Rectal smooth muscle tissue (tissue), 1 donor: ENCODE measurements at regions not wholly inside any gene's neighbourhood (a gene's known extent, or its start where the extent isn't known, plus 50 kb on each side); places are given as distances from the start of the nearest gene placed in this dataset.
"Not testable (repeated sequence)": the region's sequence is repeated elsewhere in the genome, so short reads cannot be mapped to it uniquely, and the experiment has no call there.

ENCODE experiments used
- H3K27ac ChIP-seq: one replicate; pipeline ENCODE4 v1.7.0; 2013; ENCODE audit warnings: low read depth, low read length, inconsistent platforms
- H3K27me3 ChIP-seq: one replicate; pipeline ENCODE4 v1.7.0; 2013; ENCODE audit warnings: low read length; ENCODE audit not compliant: control insufficient read depth, insufficient read depth
- H3K36me3 ChIP-seq: one replicate; pipeline ENCODE4 v1.7.0; 2013; ENCODE audit warnings: low read length; ENCODE audit not compliant: control insufficient read depth, insufficient read depth
- H3K4me1 ChIP-seq: one replicate; pipeline ENCODE4 v1.7.0; 2013; ENCODE audit warnings: low read length; ENCODE audit not compliant: control insufficient read depth, insufficient read depth
- H3K4me3 ChIP-seq: one replicate; pipeline ENCODE4 v1.7.0; 2013; ENCODE audit warnings: low read length
- H3K9ac ChIP-seq: one replicate; pipeline ENCODE4 v1.7.0; 2013; ENCODE audit warnings: low read length

GRCh38 chr9:97128919-97129318, 90.0 kb upstream of the CTSV start:
- no peak overlapping the region for H3K27ac ChIP-seq
- H3K4me3 ChIP-seq, result no peak overlapping the region
- H3K4me1 ChIP-seq, result no peaks in the 10 kb centered on the region
- no peak overlapping the region for H3K9ac ChIP-seq
- H3K36me3 ChIP-seq, result no peaks in the 10 kb centered on the region
- no peaks in the 10 kb centered on the region for H3K27me3 ChIP-seq

DNA sequence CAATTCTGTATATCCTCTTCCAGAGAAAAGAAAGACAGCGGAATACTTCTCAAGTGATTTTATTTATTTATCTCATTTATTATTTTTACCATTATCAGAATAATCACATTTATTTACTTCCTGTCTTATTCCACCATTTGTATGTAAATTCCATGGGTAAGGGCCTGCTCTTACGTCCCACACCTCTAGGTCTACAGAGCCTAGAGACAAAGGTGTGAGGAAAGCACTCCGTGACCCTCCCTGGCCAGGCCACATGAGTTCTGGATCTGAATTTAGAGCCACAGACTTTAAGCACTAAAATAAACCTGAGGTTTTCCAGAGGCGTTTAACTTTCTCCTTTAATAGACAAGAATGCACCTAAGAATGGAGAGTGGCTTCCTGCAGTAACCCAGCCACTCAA, 85.3 kb upstream of the CTSV start:
- H3K27ac ChIP-seq, result no peak overlapping the region
- H3K4me1 ChIP-seq, result no peaks in the 10 kb centered on the region
- no peaks in the 10 kb centered on the region for H3K27me3 ChIP-seq
- H3K9ac ChIP-seq, result no peak overlapping the region
- no peak overlapping the region for H3K4me3 ChIP-seq
- no peaks in the 10 kb centered on the region for H3K36me3 ChIP-seq

GRCh38 chr9:97110696-97111095, 71.8 kb upstream of the CTSV start:
- H3K27ac ChIP-seq, result no peak overlapping the region
- no peak overlapping the region for H3K9ac ChIP-seq
- no peak overlapping the region for H3K4me3 ChIP-seq

GRCh38 chr9:97109194-97109811, 70.4 kb upstream of the CTSV start:
- Histone ChIP-seq H3K27me3 (no peaks in the 10 kb centered on the region), H3K4me1 (no peaks in the 10 kb centered on the region), H3K9ac (no peak overlapping the region), H3K36me3 (no peaks in the 10 kb centered on the region), H3K27ac (no peak overlapping the region), H3K4me3 (no peak overlapping the region)

More at GRCh38 chr9:97110696-97111095, 71.8 kb upstream of the CTSV start:
- H3K36me3 ChIP-seq, result no peaks in the 10 kb centered on the region
- H3K4me1 ChIP-seq, result no peaks in the 10 kb centered on the region
- H3K27me3 ChIP-seq, result no peaks in the 10 kb centered on the region

DNA sequence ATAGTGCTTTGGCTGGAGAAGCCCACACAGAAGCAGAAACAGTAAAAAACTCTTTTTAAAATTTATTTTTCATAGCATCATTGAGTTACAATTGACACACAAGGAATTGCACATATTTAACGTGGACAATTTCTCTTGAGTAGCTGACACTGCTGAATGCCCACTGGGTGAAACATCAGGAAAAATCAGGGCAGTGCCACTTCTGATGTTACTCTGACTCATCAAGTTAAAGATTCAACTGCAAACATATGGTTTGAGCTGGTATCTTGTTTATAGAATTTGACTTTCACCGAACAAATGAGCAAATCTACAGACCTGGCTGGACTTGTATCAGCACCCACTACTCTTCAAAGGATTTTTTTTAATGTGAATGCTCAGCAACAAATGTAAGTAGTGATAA, 66.3 kb upstream of the CTSV start:
- H3K9ac ChIP-seq, H3K36me3 ChIP-seq, H3K27me3 ChIP-seq, H3K4me1 ChIP-seq, H3K27ac ChIP-seq, H3K4me3 ChIP-seq: not testable (repeated sequence)

DNA sequence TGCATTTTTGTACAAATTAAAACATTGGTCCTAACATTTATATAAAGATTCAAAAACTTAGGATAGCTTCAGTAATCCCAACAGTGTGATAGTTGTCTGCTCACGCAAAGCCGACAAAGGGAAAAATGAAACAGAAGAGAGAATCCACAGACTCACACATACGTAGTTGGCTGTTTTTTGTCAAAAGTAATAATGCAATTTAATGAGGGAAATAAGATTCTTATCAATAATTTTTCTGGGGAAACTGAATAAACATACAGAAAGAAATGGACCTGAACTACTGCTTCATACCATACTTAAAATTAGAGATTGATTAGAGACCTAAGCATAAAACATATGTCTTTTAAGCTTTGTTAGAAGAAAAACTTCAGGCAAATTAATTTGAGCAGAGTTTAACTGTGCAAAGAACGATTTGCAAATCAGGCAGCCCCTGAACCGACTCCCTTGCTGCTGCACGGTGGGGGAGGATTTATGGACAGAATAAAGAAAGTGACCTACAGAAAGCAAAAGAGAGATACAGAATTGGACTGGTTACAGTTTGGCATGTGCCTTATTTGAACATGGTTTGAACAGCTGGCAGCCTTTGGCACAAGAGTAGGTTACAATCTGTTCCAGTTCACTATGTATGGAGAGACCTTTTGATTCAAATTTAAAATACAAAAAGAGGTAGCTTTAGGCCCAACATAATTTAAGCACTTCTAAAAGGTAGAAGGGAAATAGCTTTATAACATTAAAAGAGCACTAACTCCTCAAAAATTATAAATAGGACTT, 64.9 kb upstream of the CTSV start:
- H3K27me3 ChIP-seq, H3K4me3 ChIP-seq, H3K9ac ChIP-seq, H3K4me1 ChIP-seq, H3K36me3 ChIP-seq, H3K27ac ChIP-seq: not testable (repeated sequence)

GRCh38 chr9:97099540-97099939, 60.6 kb upstream of the CTSV start:
- H3K27me3 ChIP-seq, H3K27ac ChIP-seq, H3K9ac ChIP-seq, H3K4me1 ChIP-seq, H3K4me3 ChIP-seq, H3K36me3 ChIP-seq: not testable (repeated sequence)

- H3K4me1 ChIP-seq, result no peaks in the 10 kb centered on the region
- no peaks in the 10 kb centered on the region for H3K36me3 ChIP-seq
- H3K27me3 ChIP-seq, result no peaks in the 10 kb centered on the region
- H3K4me3 ChIP-seq, result no peak overlapping the region
- no peak overlapping the region for H3K27ac ChIP-seq
- H3K9ac ChIP-seq, result no peak overlapping the region
These were observed 57.9 kb upstream of the CTSV start for GRCh38 chr9:97096793-97097192.

GRCh38 chr9:97089361-97089760, 50.4 kb upstream of the CTSV start:
- not testable (repeated sequence) for H3K9ac ChIP-seq, H3K27me3 ChIP-seq, H3K4me1 ChIP-seq, H3K4me3 ChIP-seq, H3K27ac ChIP-seq, H3K36me3 ChIP-seq
